ENCODE measurements at regions not wholly inside any gene's neighbourhood (a gene's known extent, or its start where the extent isn't known, plus 50 kb on each side); places are given as distances from the start of the nearest gene placed in this dataset.

DNA sequence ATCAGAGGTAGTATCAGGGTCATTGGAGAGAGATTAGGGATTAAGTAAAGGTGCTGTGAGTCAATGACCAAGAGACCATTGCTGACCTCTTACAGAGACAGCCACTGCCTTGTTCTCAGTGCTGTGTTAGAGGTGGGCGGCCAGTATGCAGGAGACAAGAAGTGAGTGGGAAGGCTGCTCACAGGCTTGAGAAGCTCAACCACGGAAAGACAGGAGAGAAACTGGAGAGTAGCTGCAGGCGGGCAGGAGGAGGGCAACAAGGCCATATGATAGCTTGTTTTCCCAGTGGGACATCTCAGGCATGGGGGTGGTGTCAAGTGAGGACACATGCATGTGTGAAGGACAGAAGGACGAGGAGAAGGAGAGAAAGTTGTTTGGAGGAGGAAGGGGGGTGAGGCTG lies 237.3 kb downstream of the PDCD6IP start:
- no peaks in the 10 kb centered on the region for H3K27me3 Mint-ChIP-seq (ENCODE audit: insufficient read depth, unreplicated experiment)
- intact Hi-C loops (cut with micrococcal nuclease), result no loop called here
- CTCF ChIA-PET, result interaction anchor here (0.6 kb wide), 1 partner anchor 81 kb away, joined by 5 read pairs; no protein-coding TSS in a partner anchor
- TF ChIP-seq, protein P1, sequence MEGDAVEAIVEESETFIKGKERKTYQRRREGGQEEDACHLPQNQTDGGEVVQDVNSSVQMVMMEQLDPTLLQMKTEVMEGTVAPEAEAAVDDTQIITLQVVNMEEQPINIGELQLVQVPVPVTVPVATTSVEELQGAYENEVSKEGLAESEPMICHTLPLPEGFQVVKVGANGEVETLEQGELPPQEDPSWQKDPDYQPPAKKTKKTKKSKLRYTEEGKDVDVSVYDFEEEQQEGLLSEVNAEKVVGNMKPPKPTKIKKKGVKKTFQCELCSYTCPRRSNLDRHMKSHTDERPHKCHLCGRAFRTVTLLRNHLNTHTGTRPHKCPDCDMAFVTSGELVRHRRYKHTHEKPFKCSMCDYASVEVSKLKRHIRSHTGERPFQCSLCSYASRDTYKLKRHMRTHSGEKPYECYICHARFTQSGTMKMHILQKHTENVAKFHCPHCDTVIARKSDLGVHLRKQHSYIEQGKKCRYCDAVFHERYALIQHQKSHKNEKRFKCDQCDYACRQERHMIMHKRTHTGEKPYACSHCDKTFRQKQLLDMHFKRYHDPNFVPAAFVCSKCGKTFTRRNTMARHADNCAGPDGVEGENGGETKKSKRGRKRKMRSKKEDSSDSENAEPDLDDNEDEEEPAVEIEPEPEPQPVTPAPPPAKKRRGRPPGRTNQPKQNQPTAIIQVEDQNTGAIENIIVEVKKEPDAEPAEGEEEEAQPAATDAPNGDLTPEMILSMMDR (IDR thresholded peaks at IDR 0.05; ENCODE audit: unreplicated experiment), result no peak
- no peak overlapping the region for H3K4me3 Mint-ChIP-seq (ENCODE audit: unreplicated experiment)
- no TSS peak for BruUV-seq (replicated peaks)
- no peaks in the 10 kb centered on the region for H3K9me3 Mint-ChIP-seq (ENCODE audit: unreplicated experiment)
- H3K4me1 Mint-ChIP-seq (ENCODE audit: insufficient read depth, unreplicated experiment), result no peaks in the 10 kb centered on the region
- no peak for DNase-seq (ENCODE audit: unreplicated experiment)
- no peak overlapping the region for H3K27ac Mint-ChIP-seq (ENCODE audit: low read depth, unreplicated experiment)
- no peaks in the 10 kb centered on the region for H3K36me3 Mint-ChIP-seq (ENCODE audit: insufficient read depth, unreplicated experiment)
- POLR2A ChIA-PET, result no interaction called here

DNA sequence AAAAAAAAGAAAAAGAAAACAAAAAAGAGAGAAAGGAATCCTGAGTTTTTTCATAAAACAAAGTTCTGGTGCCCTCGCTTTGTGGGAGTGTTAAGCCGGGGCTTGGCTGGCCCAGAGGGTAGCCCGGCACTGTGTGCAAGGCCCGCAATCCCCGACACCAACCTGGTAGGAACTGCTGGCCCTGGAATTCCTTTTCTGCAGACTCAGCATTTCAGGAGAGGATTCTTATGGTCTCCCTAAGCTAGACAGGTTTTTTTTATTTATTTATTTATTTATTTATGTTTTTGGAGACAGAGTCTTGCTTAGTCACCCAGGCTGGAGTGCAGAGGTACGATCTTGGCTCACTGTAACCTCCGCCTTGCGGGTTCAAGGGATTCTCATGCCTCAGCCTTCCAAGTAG lies 238.8 kb downstream of the PDCD6IP start:
- DNase-seq (ENCODE audit: unreplicated experiment), result no peak
- H3K9me3 Mint-ChIP-seq (ENCODE audit: unreplicated experiment), result no peaks in the 10 kb centered on the region
- intact Hi-C loops (cut with micrococcal nuclease), result no loop called here
- no peak overlapping the region for H3K27ac Mint-ChIP-seq (ENCODE audit: low read depth, unreplicated experiment)
- no peaks in the 10 kb centered on the region for H3K36me3 Mint-ChIP-seq (ENCODE audit: insufficient read depth, unreplicated experiment)
- no peaks in the 10 kb centered on the region for H3K4me1 Mint-ChIP-seq (ENCODE audit: insufficient read depth, unreplicated experiment)
- no TSS peak for BruUV-seq (replicated peaks)
- no peak overlapping the region for H3K4me3 Mint-ChIP-seq (ENCODE audit: unreplicated experiment)
- no peaks in the 10 kb centered on the region for H3K27me3 Mint-ChIP-seq (ENCODE audit: insufficient read depth, unreplicated experiment)
- POLR2A ChIA-PET, result no interaction called here
- TF ChIP-seq, protein P1 (IDR thresholded peaks at IDR 0.05; ENCODE audit: unreplicated experiment), result no peak
- CTCF ChIA-PET, result interaction anchor here (0.6 kb wide), 1 partner anchor 806 kb away, joined by 4 read pairs; no protein-coding TSS in a partner anchor

DNA sequence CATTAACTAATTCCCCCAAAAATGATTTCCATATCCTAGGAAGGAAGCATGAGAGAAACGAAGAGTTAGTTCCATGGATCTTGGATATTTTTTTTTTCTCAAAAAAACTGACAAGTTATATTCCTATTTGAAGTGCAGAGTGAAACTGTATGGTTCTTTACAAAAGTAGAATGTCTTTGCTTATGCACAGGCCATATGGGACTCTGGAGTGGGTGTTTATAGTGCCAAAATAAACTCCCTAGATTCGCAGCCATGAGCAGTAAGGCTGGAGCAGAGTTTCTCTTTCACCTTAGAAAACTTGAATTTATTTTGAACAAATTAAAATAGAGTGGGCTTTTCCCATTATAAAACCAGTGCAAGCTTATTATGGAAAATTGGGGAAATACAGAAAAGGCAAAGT lies 239.7 kb downstream of the PDCD6IP start:
- ChIA-PET POLR2A (no interaction called here), CTCF (interaction anchor here (0.7 kb wide), 1 partner anchor 1401 kb away, joined by 3 read pairs; no protein-coding TSS in a partner anchor)
- no peaks in the 10 kb centered on the region for H3K36me3 Mint-ChIP-seq (ENCODE audit: insufficient read depth, unreplicated experiment)
- BruUV-seq (replicated peaks), result no TSS peak
- H3K27me3 Mint-ChIP-seq (ENCODE audit: insufficient read depth, unreplicated experiment), result no peaks in the 10 kb centered on the region
- H3K4me3 Mint-ChIP-seq (ENCODE audit: unreplicated experiment), result no peak overlapping the region
- DNase-seq (ENCODE audit: unreplicated experiment), result no peak
- H3K4me1 Mint-ChIP-seq (ENCODE audit: insufficient read depth, unreplicated experiment), result no peaks in the 10 kb centered on the region
- H3K9me3 Mint-ChIP-seq (ENCODE audit: unreplicated experiment), result no peaks in the 10 kb centered on the region
- no peak overlapping the region for H3K27ac Mint-ChIP-seq (ENCODE audit: low read depth, unreplicated experiment)
- TF ChIP-seq, protein P1 (IDR thresholded peaks at IDR 0.05; ENCODE audit: unreplicated experiment), result no peak
- intact Hi-C loops (cut with micrococcal nuclease), result no loop called here

DNA sequence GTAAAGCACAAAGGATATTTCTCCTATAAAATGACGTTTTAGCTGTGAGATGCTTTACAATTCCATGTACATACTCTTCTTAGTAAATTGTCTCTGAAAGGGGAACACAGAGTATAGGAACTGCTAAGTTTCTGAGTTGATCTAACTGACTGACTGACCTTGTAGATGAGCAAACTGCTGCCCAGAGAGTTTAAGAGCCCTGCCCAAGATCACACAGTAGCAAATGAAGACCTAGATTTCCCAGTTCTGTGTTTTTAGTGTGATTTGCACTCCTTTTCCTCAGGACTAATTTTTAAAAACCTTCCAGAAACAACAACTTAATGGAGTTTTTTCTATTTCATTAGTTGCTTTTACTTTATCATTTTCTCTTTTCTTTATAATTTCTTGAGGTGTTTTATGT lies 247.7 kb downstream of the PDCD6IP start:
- intact Hi-C loops (cut with micrococcal nuclease), result no loop called here
- TF ChIP-seq, protein P1 (IDR thresholded peaks at IDR 0.05; ENCODE audit: unreplicated experiment), result no peak
- Mint-ChIP-seq H3K9me3 (ENCODE audit: unreplicated experiment) (no peaks in the 10 kb centered on the region), H3K36me3 (ENCODE audit: insufficient read depth, unreplicated experiment) (no peaks in the 10 kb centered on the region), H3K4me1 (ENCODE audit: insufficient read depth, unreplicated experiment) (no peaks in the 10 kb centered on the region), H3K27ac (ENCODE audit: low read depth, unreplicated experiment) (no peak overlapping the region), H3K4me3 (ENCODE audit: unreplicated experiment) (no peak overlapping the region), H3K27me3 (ENCODE audit: insufficient read depth, unreplicated experiment) (peaks cover 14% of the 10 kb centered on the region)
- no TSS peak for BruUV-seq (replicated peaks)
- CTCF ChIA-PET, result interaction anchor here (0.6 kb wide), 1 partner anchor 14 kb away, joined by 3 read pairs; no protein-coding TSS in a partner anchor
- POLR2A ChIA-PET, result no interaction called here
- DNase-seq (ENCODE audit: unreplicated experiment), result no peak
